ENCODE measurements at regions not wholly inside any gene's neighbourhood (a gene's known extent, or its start where the extent isn't known, plus 50 kb on each side); places are given as distances from the start of the nearest gene placed in this dataset.

DNA sequence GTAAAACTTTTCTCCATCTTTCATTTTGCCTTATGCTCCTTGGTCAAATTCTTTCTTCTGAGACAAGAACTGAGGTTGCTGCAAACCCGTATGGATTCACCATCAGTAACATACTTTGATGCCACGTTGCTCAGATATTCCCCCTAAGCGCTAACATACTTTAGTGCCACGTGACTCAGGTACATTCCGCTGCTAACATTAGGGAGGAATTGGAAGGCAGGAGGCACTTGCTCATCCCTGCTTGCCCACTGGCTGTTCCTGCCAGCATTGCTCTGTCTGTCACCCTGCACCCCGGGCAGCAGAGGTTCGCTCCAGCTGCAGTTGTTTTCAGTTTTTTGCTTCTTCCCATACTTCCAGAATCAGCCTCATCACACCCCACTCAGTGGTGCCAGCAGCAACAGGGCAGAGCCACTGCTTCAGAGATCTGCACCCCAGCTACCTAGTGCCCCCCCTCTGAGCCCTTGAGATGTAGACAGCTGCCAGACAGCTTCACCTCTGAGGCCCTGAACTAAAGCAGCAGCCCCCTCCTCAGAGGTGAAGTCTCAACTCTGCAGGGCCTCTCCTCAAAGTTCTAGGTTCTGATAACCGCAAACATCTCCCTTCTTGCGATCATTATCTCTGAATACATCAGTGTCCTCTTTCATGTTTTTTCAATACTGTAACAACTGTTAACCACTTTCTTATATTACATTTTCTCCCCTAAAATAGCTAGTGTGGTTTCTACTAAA, 228.0 kb upstream of the KIF2A start:
- Histone ChIP-seq H3K27ac (no peak overlapping the region), H3K36me3 (no peaks in the 10 kb centered on the region), H3K27me3 (no peaks in the 10 kb centered on the region), H3K4me3 (no peak overlapping the region), H3K4me1 (ENCODE audit: low read depth) (no peaks in the 10 kb centered on the region), H3K9me3 (ENCODE audit: low read depth) (no peaks in the 10 kb centered on the region)
- TF ChIP-seq, protein P1, sequence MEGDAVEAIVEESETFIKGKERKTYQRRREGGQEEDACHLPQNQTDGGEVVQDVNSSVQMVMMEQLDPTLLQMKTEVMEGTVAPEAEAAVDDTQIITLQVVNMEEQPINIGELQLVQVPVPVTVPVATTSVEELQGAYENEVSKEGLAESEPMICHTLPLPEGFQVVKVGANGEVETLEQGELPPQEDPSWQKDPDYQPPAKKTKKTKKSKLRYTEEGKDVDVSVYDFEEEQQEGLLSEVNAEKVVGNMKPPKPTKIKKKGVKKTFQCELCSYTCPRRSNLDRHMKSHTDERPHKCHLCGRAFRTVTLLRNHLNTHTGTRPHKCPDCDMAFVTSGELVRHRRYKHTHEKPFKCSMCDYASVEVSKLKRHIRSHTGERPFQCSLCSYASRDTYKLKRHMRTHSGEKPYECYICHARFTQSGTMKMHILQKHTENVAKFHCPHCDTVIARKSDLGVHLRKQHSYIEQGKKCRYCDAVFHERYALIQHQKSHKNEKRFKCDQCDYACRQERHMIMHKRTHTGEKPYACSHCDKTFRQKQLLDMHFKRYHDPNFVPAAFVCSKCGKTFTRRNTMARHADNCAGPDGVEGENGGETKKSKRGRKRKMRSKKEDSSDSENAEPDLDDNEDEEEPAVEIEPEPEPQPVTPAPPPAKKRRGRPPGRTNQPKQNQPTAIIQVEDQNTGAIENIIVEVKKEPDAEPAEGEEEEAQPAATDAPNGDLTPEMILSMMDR (IDR thresholded peaks at IDR 0.05; ENCODE audit: low read depth, low read length) = no peak
- no peak for DNase-seq (ENCODE audit: low read depth in 1 of 2, low spot score in 1 of 2)

DNA sequence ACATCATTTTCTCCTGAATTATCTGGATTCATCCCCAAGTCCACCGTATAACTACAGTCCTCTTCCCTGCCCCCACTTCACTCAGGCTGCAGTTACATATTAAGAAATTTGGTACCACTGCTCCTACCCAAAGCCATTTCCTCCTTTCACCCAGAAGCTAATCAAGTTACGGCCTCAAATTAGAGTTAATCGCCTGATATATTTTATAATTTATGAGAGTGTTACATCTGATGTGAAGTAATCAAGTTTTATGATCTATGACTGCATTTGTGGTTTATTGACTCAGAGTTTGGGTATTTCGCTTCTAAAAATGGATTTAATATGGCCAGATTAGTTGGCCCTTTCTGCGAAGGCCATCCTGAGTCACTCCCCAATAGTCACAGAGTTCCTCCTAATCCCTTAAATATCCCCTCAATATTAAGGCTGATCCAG, 223.6 kb upstream of the KIF2A start:
- Histone ChIP-seq H3K4me1 (ENCODE audit: low read depth) (no peaks in the 10 kb centered on the region), H3K27ac (no peak overlapping the region), H3K9me3 (ENCODE audit: low read depth) (no peaks in the 10 kb centered on the region), H3K36me3 (no peaks in the 10 kb centered on the region), H3K4me3 (no peak overlapping the region), H3K27me3 (no peaks in the 10 kb centered on the region)
- no peak for DNase-seq (ENCODE audit: low read depth in 1 of 2, low spot score in 1 of 2)
- TF ChIP-seq, protein P1 (IDR thresholded peaks at IDR 0.05; ENCODE audit: low read depth, low read length) = no peak

DNA sequence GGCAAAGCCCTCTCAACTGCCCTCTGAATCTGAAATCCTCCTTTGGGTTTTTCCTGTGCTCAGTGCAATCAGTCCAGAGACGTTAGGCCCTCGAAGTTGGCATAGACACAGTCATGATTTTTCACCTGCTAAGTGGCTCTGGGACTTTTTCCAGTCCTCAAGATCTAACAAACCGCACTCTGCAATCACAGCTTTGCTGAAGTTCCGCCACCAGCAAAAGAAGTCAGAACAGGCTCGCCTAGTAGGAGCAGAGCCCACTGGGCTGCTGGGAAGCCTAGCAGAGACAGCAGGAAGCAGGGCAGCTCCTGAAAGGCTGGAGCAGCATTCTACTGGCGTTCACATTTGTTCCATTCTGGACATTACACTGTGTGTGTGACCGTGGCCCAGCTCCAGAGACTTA, 222.8 kb upstream of the KIF2A start:
- Histone ChIP-seq H3K27me3 (no peaks in the 10 kb centered on the region), H3K4me1 (ENCODE audit: low read depth) (no peaks in the 10 kb centered on the region), H3K27ac (no peak overlapping the region), H3K36me3 (no peaks in the 10 kb centered on the region), H3K4me3 (no peak overlapping the region), H3K9me3 (ENCODE audit: low read depth) (no peaks in the 10 kb centered on the region)
- no peak for DNase-seq (ENCODE audit: low read depth in 1 of 2, low spot score in 1 of 2)
- TF ChIP-seq, protein P1 (IDR thresholded peaks at IDR 0.05; ENCODE audit: low read depth, low read length) = no peak

DNA sequence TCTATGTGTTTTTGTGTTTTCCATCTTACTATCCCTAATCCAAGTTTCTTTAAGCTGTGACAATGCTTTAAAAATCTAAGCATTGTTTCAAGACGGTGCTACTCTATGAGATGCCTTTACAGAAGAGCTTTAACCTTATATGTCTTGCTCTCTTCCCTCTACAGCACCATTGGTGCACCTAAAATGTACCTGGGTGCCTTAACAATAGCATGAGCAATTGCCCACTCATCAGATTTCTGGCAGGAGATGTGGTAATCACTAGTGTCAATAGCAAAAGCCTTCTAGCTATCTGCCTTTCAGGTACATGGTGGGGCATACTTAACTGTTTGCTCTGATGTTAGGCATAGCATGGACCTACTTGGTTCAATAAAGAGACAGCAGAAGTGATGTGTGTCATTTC, 222.3 kb upstream of the KIF2A start:
- H3K27ac ChIP-seq = no peak overlapping the region
- no peaks in the 10 kb centered on the region for H3K4me1 ChIP-seq (ENCODE audit: low read depth)
- no peak overlapping the region for H3K4me3 ChIP-seq
- H3K9me3 ChIP-seq (ENCODE audit: low read depth) = no peaks in the 10 kb centered on the region
- H3K27me3 ChIP-seq = no peaks in the 10 kb centered on the region
- no peak for DNase-seq (ENCODE audit: low read depth in 1 of 2, low spot score in 1 of 2)
- no peaks in the 10 kb centered on the region for H3K36me3 ChIP-seq
- TF ChIP-seq, protein P1 (IDR thresholded peaks at IDR 0.05; ENCODE audit: low read depth, low read length) = no peak

DNA sequence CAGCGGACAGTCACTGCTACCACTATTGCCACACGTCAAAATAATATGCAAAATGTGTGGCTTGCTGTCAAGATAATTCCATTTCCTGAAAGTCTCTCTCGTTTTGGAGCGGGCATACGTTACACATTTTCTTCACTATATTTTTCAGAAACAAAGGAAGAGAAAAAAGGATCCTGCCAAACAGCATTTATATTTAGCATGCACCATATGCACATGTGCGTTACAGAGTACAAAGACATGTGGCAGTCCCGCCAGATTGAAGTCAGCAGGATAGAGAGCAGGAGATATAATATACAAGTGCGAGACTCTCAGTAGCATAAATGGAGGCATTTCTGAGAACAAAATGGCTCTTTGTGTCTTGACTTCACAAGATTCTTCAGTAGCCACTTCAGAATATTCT, 221.6 kb upstream of the KIF2A start:
- TF ChIP-seq, protein P1 (IDR thresholded peaks at IDR 0.05; ENCODE audit: low read depth, low read length) = no peak
- Histone ChIP-seq H3K4me1 (ENCODE audit: low read depth) (no peaks in the 10 kb centered on the region), H3K27me3 (no peaks in the 10 kb centered on the region), H3K9me3 (ENCODE audit: low read depth) (no peaks in the 10 kb centered on the region), H3K4me3 (no peak overlapping the region), H3K36me3 (no peaks in the 10 kb centered on the region), H3K27ac (no peak overlapping the region)
- DNase-seq (ENCODE audit: low read depth in 1 of 2, low spot score in 1 of 2) = no peak

All from cardiac muscle cell (in vitro differentiated cells and primary cell).